Esophagus muscularis mucosa (tissue), 4 donors: ENCODE measurements at regions not wholly inside any gene's neighbourhood (a gene's known extent, or its start where the extent isn't known, plus 50 kb on each side); places are given as distances from the start of the nearest gene placed in this dataset.

ENCODE experiments used
- CTCF ChIP-seq, 3 experiments: fragments of 200-600 bp in 2 of 3; fragments of 450-650 bp in 1 of 3; sonication (generic) in 2 of 3; IDR thresholded peaks; one replicate each; pipeline ENCODE4 v1.5.1; 2017 to 2019; ENCODE audit warnings: antibody characterized with exemption in 3 of 3, mild to moderate bottlenecking in 2 of 3, moderate library complexity in 1 of 3
- EP300 ChIP-seq: sonication (generic); formaldehyde crosslinking; IDR thresholded peaks from one replicate; pipeline ENCODE4 v1.6.1; 2017; ENCODE audit warnings: antibody characterized with exemption
- POLR2A ChIP-seq: fragments of 450-650 bp; IDR thresholded peaks from one replicate; pipeline ENCODE4 v1.6.1; 2017; ENCODE audit warnings: antibody characterized with exemption, moderate library complexity, mild to moderate bottlenecking, low read depth

GRCh38 chr6:140857739-140858380, 1274.9 kb upstream of the GJE1 start:
- TF ChIP-seq CTCF (IDR thresholded peaks at IDR 0.05) (no peak), EP300 (peak; percentile 23), POLR2A (no peak)
